NCI-H2029 (cell line): ENCODE measurements at regions not wholly inside any gene's neighbourhood (a gene's known extent, or its start where the extent isn't known, plus 50 kb on each side); places are given as distances from the start of the nearest gene placed in this dataset.
"Not testable (repeated sequence)": the region's sequence is repeated elsewhere in the genome, so short reads cannot be mapped to it uniquely, and the experiment has no call there.

Experiments used
- DNase-seq: peaks from one replicate; lab custom pipeline; 2025; lab: John Stamatoyannopoulos, UW

DNA sequence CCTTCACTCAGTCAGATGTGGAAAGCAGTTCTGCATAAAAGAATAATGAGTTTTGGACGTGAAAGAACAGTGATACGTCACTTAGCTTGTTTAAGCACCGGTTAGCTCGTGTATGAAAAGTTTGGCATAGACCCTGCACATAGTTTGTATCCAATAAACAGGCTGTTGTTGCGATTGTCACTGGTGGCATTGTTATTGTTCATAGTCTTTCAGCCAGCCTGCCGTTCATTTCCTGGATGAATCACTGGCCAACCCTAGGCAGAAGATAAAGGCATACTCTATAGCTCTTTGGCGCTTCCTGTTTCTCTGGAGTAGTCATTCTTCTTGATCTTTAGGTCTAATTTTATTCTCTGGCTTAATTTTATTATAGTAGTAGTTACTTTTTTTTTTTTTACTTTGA is 57.8 kb upstream of the ANKRD30A start:
- DNase-seq, result no peak

DNA sequence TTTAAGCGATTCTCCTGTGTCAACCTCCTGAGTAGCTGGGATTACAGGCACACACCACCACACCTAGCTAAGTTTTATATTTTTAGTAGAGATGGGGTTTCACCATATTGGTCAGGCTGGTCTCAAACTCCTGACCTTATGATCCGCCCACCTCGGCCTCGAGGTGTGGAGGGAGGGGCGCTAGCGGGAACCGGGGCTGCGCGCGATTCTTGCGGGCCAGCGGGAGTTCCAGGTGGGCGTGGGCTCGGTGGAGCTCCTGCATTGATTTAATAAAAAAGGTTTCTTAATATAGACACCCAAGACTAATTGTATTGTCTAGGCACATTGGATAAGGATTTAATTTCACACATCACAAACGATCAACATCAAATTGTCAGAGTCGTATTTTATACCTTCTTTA is 63.1 kb upstream of the ANKRD30A start:
- not testable (repeated sequence) for DNase-seq

DNA sequence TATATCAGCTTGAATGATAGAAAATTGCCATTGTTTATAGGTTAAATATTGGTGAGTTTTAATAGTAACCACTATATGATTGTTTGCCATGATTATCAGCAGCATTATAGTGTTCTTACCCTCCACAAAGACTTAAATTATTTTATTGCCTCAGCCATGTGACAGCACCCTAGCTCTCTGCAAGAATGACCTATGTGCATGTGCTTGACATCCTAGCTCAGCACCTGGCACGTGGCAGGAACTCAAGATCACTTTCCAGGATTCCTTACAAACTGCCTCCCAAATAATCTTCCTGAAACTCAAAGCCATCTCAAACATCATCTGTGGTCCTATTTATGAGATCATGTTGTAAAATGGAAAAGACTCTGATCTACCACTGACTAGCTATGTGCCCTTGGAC is 68.1 kb upstream of the ANKRD30A start:
- no peak for DNase-seq

DNA sequence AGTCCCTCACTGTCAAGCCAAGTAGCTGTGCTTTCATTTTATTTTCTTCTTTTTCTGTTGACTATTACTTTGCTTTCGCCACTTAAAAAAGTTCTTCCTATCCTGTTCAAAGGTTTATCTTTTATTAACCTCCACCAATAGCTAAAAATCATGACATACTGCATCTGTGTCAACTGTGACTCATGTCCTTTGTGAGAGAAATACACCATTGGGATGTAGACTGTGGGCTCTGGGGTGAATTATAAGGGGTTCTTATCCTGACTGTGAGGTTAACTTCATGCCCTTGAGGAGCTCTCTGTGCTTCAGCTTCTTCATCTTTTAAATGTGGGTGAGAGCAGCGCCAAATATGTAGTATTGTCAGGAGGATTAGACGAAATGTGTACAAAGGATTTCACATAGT is 71.9 kb upstream of the ANKRD30A start:
- no peak for DNase-seq

DNA sequence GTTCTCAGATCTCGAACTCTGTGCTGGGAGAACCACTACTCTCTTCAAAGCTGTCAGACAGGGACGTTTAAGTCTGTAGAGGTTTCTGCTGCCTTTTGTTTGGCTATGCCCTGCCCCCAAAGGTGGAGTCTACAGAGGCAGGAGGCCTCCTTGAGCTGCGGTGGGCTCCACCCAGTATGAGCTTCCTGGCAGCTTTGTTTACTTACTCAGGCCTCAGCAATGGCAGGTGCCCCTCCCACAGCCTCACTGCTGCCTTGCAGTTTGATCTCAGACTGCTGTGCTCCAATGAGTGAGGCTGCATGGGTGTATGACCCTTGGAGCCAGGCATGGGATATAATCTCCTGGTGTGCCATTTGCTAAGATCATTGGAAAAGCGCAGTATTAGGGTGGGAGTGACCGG is 75.4 kb upstream of the ANKRD30A start:
- not testable (repeated sequence) for DNase-seq

DNA sequence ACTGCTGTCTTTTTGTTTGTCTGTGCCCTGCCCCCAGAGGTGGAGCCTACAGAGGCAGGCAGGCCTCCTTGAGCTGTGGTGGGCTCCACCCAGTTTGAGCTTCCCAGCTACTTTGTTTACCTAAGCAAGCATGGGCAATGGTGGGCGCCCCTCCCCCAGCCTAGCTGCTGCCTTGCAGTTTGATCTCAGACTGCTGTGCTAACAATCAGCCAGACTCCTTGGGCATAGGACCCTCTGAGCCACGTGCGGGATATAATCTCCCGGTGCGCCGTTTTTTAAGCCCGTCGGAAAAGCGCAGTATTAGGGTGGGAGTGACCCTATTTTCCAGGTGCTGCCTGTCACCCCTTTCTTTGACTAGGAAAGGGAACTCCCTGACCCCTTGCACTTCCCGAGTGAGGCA is 81.1 kb upstream of the ANKRD30A start:
- DNase-seq, result not testable (repeated sequence)

DNA sequence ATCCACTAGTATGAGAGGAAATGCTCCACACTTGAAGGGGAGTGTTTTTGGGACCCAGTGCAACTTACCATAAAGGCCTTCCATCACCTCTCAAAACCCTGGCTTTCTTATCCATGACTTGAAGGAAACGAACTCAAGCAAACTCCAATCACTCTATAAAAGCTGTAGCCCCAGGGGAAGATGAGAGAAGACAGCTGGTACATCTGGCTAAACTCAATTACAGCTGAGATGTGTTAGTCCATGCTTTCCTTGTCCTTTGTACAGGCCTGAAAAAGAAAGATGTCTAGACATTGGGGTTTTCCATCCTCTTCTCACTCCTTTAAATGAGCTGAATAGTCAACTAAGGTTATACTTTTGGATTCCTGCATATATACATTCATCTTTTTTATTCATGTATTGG is 89.5 kb upstream of the ANKRD30A start:
- no peak for DNase-seq

DNA sequence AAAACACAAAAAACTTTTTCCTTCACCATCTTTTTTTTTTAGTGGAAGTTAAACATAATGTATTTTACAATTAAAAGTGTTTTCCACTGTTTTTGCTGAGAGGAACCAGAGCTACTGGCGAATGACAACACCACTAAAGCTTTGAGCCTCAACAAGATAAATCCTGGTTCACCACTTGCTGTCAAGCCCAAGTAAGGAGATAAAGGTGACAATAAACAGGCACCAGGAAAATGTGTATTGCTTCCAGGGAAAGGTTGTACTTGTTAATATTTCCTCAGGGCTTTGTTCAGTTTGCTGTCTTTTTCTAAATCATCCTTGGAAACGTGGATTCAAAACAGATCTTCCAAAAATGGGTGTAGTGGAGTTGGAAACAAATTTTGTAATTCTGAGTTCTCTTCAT is 109.9 kb upstream of the ANKRD30A start:
- DNase-seq, result no peak

DNA sequence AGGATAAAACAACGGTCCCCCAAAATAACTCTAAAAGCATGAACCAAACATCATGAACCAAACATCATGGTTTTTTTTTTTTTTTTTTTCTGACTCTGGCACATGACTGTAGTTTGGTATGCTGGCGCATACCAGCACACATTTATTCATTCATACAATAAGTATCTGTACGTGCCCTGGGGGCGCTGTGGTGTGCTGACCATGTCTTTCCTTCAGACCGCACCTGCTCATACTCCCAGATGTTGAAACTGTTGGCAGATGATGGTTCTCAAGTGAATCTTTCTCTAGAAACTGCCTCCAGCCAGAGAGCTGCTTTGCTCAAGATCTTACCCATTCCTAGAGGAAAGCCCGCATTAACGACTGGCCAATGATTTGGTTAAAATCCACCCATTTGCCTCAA is 114.7 kb upstream of the ANKRD30A start:
- no peak for DNase-seq

DNA sequence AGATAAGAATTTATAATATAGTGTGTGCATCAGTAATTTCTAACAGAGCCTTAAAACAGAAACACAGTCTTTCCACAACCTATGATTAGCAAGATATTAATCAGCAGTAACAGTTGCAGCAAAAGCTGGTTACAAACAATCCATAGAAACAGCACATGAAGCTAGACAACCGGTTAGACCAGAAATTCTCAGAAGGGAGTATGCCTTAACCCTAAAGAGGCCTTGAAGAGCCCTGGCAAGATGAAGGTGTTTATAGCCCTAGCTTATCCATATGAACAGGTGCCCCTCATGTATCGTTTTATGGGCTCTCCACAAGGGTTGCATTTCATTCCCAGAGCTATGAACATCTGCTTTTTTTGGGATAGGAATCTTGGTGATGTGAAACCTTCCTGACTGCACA is 117.1 kb upstream of the ANKRD30A start:
- DNase-seq, result not testable (repeated sequence)

DNA sequence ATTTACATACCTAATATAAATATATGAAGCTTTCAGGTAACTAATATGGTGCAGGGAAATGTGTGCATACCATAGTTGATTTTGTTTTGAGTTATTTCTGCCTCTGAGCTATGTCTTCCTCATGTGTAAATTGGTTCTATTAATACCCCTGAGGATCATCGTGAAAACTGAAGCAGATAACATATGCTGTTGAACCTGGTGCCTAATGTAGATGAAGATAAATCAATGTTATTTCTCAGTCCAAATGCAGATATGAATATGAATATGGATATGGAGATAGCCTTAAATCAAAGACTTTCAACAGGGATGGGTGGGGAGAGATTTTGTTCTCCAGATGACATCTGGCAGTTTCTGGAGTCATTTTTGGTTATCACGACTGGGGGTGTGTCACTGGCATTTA is 122.3 kb upstream of the ANKRD30A start:
- DNase-seq, result no peak

DNA sequence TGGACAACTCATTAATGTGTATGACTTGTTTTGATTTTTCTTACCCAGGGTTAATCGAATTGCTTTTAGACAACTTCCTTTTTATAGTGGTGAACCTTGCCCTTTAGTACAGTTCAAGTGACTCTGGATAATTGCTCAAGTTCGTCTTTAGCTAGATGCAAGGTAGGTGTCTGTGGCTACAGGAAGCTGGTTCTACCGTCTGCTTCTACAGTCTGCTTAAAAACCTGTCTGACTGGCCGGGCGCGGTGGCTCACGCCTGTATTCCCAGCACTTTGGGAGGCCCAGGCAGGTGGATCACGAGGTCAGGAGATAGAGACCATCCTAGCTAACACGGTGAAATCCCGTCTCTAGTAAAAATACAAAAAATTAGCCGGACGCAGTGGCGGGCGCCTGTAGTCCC is 129.6 kb upstream of the ANKRD30A start:
- DNase-seq, result not testable (repeated sequence)

DNA sequence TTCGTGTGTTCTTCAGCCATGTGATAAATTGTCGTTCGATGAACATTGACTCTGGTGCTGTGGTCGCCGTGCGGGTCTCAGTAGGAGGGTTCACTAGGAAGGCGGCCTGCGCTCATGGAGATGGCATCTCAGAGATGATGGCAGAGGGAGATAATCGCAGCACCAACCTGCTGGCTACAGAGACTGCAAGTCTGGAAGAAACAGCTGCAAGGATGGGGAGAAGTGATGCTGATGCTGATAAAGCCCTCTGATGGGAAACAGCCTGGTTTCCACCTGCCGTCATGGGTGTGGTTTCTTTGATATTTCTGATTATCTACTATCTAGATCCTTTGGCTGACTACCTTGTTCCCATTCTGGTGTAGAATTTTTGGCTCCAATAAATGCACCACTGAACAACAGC is 130.5 kb upstream of the ANKRD30A start:
- DNase-seq, result no peak

DNA sequence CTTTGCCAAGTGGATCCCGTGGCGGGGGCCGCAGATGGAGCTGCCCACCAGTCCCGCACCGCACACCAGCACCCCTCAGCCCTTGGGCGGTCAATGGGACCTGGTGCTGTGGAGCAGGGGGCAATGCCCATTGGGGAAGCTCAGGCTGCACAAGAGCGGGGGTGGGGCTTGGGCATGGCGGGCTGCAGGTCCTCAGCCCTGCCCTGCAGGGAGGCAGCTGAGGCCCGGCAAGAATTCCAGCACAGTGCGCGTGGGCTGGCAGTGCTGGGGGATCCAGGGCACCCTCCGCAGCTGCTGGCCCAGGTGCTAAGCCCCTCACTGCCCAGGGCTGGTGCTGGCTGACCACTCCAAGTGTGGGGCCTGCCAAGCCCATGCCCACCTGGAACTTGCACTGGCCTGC is 136.2 kb upstream of the ANKRD30A start:
- no peak for DNase-seq

DNA sequence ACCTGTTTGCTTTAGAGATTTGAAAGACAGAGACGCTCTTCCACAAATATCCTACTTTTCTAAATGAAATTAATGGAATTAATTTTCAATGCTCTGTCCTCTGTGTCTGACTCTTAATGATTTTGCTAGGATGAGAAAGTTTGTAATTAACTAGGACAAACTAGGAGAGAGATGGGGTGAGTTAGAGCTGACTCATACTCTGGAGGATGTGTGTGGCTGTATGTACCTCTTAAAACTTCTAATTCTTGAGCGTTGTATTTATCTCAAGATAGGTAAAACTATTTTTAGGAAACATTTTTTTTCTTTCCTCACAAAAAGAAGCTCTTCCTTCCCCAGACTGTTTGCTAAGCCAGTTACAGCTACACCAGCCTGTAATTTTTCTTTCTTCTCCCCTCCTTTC is 178.8 kb upstream of the ANKRD30A start:
- DNase-seq, result no peak

DNA sequence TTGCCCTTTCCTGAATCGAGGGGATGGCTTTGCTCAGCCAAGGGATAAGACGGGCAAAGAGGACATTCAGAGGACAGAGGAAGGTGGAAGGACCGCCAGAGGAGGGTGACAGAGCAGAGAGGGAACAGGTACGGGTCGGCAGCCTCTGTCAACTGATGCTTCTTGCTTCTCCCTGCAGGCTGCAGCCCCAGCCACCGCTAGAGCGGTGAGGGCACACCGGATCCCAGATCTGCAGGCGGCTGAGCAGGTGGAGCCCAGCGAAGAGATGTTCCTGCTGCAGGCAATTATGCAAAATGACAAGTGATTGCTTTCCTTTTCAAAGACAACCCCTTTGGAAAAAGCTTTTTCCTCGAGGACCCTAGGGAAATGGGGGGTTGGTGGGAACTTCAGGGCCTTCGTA is 181.9 kb upstream of the ANKRD30A start:
- DNase-seq, result no peak

DNA sequence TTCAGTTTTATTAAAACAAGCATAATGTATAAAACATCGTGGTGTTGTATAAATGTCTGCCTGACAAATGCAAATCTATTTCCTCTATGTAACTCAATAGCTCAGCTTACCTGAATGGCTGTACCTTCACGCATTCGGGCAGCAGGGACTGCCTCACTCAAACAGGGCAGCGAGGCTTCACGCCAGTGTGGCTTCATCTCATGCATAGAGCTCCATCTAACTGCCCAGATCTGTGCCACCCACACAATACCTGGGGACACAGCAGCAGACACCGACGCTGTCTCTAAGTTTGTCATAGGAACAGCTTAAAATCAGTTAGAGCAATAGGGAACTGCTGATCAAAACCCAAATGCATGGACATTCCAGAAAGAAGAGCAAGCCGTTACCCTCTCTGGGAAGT is 182.8 kb upstream of the ANKRD30A start:
- no peak for DNase-seq

DNA sequence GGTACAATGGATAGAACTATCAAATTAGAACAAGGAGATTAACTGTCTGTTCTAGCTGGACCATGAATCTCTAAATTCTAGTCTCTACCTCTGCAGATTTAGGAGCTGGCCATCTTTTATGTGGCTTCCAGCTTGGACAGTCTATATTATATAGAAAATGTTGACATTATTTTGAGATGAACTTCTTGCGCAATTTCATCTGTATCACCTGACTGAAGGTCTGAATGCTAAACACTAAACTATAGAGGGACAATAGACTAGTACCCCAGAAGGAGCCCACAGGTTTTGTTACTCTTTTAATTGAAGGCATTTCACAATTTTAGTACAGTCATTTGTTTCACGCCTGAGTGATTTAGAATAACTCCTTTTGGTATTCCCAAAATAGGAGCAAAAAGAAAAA is 222.4 kb upstream of the ANKRD30A start:
- DNase-seq, result no peak

DNA sequence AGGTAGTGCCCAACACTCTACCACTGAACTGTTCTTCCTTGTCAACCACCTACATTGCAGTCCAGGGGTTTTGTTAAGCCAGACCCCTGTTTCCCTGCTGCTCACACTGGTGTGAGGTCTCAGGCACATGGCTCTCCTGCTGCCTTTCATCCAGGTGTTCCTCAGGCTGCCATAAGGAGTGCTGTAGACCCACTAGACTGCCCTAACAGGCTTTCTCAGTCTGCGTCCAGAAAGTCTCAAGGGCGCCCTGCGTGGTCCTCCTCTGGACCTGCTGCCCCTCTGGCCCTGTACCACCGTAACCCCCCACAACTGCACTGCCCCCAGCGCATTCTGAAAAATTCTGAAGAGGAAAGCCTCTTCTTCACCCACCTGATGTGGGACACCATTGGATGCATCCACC is 225.7 kb upstream of the ANKRD30A start:
- no peak for DNase-seq

DNA sequence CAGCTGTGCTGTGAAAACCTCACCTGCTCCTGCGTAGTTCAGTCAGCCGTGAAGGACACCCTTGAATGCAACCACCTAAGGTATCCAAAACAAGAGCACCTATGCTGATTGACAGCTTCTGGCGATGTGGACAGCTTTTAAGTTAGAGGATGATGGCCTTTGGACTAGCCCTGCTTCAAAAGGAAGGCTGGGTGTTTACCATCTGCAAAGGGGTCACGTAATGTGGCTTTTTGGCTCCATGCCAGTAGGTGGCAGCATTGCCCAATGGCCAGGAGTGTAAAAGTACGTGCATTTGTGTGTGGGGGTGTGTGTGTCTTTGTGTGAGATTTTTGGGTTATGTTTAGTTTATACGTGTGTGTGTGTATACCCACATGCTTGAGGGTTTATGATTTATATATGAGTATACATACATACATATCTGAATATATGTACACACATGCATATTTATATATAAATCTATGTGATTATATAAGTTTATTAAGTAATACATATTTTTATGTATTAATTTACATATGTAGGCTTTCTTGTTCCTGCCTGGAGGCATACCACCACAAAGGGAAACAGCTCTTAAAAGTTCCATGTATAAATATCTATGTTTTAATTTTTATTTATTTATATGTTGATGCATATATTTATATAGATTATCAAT is 236.3 kb upstream of the ANKRD30A start:
- DNase-seq, result no peak

DNA sequence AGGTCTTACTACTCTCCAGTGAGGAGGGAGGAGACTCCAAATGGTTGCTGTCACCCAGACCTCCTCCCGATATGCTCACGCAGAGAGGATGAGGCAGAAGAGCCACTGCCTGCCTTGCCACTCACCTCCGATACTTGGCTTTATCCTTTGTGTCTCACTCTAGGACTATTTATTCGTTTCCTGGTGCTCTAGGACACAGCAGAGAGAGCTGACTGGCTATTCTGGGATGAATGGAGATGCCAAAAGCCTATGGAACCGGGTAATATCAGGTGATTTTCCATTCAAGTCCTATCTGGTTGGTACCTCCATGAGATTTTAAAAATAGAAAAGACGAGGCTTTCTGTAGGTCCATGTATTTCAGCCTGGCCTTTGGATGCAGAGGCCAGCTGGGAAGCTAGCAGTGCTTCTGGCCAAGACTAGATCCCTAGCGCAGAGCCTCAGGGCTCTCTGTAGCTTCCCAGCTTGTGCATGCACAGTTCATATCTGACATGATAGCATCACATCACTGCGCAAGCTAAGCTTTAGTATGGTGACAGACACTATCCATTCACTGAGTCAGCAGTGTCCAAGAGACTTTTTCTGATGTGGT is 239.0 kb upstream of the ANKRD30A start:
- no peak for DNase-seq

DNA sequence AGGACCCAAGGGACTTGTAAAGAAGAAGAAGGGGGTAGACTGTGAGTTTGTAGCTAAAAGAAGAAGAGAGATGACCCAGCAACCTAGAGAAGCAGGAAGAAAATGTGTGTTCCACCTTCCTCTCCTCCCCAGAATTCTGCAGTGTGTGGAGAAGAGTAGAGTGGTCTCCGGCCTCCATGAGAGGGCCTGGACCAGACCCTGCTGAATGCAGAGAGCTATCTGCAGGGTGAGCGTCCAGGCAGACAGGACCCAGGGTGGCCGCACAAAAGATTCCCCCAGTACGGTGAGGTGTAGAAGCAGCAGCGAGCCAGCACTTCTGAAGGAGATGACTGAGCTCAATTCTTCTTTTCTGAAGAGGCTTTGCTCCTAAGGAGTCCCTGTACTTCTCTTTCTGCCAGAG is 239.7 kb upstream of the ANKRD30A start:
- no peak for DNase-seq

DNA sequence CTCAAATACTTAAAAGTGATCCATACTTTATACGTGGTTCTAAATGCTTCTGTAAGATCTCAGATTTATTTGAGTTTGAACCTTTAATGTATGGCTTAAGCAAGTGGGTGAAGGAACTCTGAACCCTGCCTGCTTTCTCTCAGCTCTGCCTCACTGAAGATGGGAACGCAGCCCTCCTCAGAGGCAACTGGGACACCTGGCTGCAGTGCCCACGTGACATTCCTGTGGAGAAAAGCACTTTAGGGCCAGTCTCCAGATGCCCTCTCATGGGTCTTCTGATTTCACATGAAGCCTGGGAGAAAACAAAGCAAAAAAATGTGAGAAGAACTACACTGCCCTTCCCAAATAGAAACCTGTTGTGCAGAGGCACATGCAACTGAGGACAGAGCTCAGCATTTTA is 242.6 kb upstream of the ANKRD30A start:
- DNase-seq, result no peak

DNA sequence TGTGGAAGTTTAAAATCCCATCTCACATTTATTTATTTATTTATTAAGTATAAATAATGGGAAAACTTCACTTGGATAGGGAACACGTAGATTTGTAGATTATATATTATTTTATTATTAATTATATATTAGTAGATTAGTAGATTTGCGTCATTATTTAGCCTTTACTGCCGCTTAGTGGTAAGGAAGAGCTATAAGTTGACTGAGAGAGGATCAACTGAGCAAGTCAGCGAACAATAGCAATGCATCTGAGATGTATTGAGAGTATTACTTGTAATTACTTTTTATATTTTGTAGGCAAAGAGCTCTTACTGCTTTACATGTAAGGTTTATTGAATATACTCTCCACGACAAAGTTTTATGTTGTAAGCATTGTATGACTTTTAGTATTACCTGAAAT is 244.5 kb upstream of the ANKRD30A start:
- DNase-seq, result no peak
